ENCODE measurements at regions not wholly inside any gene's neighbourhood (a gene's known extent, or its start where the extent isn't known, plus 50 kb on each side); places are given as distances from the start of the nearest gene placed in this dataset.

DNA sequence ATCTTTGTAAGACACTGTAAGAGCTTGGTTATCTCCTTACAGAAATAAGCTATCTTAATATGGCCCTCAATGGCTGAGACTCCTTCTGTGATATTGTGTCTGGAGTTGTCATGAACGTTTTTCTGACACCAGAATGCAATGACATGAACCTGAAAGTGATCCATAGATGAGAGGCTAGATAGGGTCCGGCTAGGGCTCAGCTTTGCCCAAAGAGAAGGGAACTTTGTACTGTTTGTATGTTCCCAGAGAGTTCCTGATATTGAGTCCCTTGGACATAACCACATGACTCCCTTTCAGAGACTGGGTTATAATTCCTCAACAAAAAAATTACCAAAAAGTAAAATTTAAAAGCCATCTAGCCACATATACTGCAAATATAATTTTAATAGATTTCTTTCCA lies 575.8 kb upstream of the CLINT1 start:
- intact Hi-C loops (cut with micrococcal nuclease; ENCODE audit: unreplicated experiment): loop anchor here (2.0 to 5.0 kb wide), 2 partner anchors 32 to 78 kb away; no protein-coding TSS in a partner anchor
- H4K20me1 ChIP-seq (ENCODE audit: insufficient read depth, low read length): no peaks in the 10 kb centered on the region
- H3K4me3 ChIP-seq (ENCODE audit: low read depth, low read length, poor library complexity, severe bottlenecking): no peak overlapping the region
- H2AFZ ChIP-seq (ENCODE audit: low read length): peak overlapping the region; percentile 90
- H3K4me1 ChIP-seq (ENCODE audit: insufficient read depth, low read length, poor library complexity, severe bottlenecking): peaks cover 77% of the 10 kb centered on the region
- BruUV-seq (replicated peaks): no TSS peak
- DNase-seq (ENCODE audit: low spot score): no peak
- H3K9me2 ChIP-seq (ENCODE audit: insufficient read depth, low read length): no peaks in the 10 kb centered on the region
- H3K27ac ChIP-seq (ENCODE audit: low read depth, low read length, poor library complexity, severe bottlenecking): peak overlapping the region; percentile 62
- H3K79me2 ChIP-seq (ENCODE audit: insufficient read depth, low read depth, low read length): no peaks in the 10 kb centered on the region
- TF ChIP-seq EZH2phosphoT487 (IDR thresholded peaks at IDR 0.05; ENCODE audit: borderline replicate concordance, low read depth, low read length): no peak
- TF ChIP-seq, protein P1, sequence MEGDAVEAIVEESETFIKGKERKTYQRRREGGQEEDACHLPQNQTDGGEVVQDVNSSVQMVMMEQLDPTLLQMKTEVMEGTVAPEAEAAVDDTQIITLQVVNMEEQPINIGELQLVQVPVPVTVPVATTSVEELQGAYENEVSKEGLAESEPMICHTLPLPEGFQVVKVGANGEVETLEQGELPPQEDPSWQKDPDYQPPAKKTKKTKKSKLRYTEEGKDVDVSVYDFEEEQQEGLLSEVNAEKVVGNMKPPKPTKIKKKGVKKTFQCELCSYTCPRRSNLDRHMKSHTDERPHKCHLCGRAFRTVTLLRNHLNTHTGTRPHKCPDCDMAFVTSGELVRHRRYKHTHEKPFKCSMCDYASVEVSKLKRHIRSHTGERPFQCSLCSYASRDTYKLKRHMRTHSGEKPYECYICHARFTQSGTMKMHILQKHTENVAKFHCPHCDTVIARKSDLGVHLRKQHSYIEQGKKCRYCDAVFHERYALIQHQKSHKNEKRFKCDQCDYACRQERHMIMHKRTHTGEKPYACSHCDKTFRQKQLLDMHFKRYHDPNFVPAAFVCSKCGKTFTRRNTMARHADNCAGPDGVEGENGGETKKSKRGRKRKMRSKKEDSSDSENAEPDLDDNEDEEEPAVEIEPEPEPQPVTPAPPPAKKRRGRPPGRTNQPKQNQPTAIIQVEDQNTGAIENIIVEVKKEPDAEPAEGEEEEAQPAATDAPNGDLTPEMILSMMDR (conservative IDR thresholded peaks at IDR 0.05; ENCODE audit: low read length): no peak
- peaks cover 7% of the 10 kb centered on the region for H3K36me3 ChIP-seq (ENCODE audit: insufficient read depth, low read length)
- CTCF ChIA-PET (ENCODE audit: unreplicated experiment): interaction anchor here (0.7 kb wide), 1 partner anchor 57 kb away, joined by 3 read pairs; no protein-coding TSS in a partner anchor
- peaks cover 18% of the 10 kb centered on the region; the same call in 1 of the 2 replicates for H3K9me3 ChIP-seq (ENCODE audit: low read length)
- POLR2A ChIA-PET: interaction anchor here (0.6 to 1.9 kb wide), 17 partner anchors 11 to 589 kb away, joined by 3 to 11 read pairs (median 4); no protein-coding TSS in a partner anchor
- H3K4me2 ChIP-seq (ENCODE audit: low read length): peak overlapping the region; percentile 54

DNA sequence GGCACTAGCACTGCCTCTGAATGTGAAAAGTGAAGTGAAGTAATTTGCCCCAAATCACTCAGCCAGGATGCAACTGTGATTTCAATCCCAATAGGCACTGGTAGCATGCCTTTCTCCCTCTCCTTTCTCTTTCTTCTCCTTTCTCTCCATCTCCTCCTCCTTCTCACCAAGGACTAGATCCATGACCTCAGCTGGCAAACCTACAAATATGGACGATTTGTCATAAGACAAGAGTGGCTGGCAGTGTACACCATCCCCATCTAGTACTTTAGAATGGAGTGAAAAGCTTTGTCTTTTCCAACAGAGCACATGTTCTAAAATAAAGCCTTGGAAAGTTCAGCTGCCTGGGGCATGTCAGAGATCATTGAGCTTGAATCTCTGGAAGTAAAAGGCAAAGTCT lies 574.7 kb upstream of the CLINT1 start:
- no TSS peak for BruUV-seq (replicated peaks)
- Histone ChIP-seq H3K4me1 (ENCODE audit: insufficient read depth, low read length, poor library complexity, severe bottlenecking) (peaks cover 82% of the 10 kb centered on the region), H3K36me3 (ENCODE audit: insufficient read depth, low read length) (peaks cover 11% of the 10 kb centered on the region), H4K20me1 (ENCODE audit: insufficient read depth, low read length) (no peaks in the 10 kb centered on the region), H3K4me2 (ENCODE audit: low read length) (no peak overlapping the region), H3K4me3 (ENCODE audit: low read depth, low read length, poor library complexity, severe bottlenecking) (no peak overlapping the region), H3K9me3 (ENCODE audit: low read length) (peaks cover 24% of the 10 kb centered on the region; the same call in 1 of the 2 replicates), H3K79me2 (ENCODE audit: insufficient read depth, low read depth, low read length) (no peaks in the 10 kb centered on the region), H3K9me2 (ENCODE audit: insufficient read depth, low read length) (no peaks in the 10 kb centered on the region), H2AFZ (ENCODE audit: low read length) (no peak overlapping the region), H3K27ac (ENCODE audit: low read depth, low read length, poor library complexity, severe bottlenecking) (no peak overlapping the region)
- intact Hi-C loops (cut with micrococcal nuclease; ENCODE audit: unreplicated experiment): loop anchor here (2.0 to 5.0 kb wide), 2 partner anchors 33 to 79 kb away; no protein-coding TSS in a partner anchor
- ChIA-PET POLR2A (interaction anchor here (0.5 to 1.9 kb wide), 7 partner anchors 12 to 599 kb away, joined by 3 to 11 read pairs (median 4); no protein-coding TSS in a partner anchor), CTCF (ENCODE audit: unreplicated experiment) (no interaction called here)
- DNase-seq (ENCODE audit: low spot score): no peak
- TF ChIP-seq, protein P1 (conservative IDR thresholded peaks at IDR 0.05; ENCODE audit: low read length): no peak
- no peak for TF ChIP-seq EZH2phosphoT487 (IDR thresholded peaks at IDR 0.05; ENCODE audit: borderline replicate concordance, low read depth, low read length)

DNA sequence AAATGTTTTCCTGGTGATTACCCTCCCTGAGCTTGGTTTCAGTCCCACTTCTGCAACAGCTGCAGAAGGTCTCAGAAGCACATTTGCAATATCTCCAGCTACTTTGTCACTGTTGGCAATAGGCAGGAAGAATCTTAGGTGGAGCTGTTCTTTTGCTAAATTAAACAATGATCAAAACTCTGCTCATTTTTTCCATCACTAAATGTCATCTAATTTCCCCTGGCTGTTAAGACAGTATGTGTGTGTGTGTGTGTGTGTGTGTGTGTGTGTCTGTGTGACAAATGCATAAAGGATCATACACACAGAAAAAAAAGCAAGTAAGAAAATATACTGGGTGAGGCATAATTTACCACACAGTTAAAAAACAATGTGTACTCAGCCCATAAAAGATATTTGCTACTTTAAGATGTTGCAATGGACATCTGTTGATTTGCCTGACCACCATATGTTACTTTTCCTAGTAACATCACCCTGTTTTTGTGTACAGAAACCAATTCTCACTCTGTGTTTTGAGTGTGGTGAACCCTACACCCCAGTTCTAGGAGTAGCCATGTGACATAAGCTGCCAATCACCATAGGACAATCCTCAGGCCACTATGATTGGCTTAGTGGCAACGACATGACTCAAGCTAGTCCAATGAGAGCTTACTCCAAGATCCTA lies 572.6 kb upstream of the CLINT1 start:
- TF ChIP-seq, protein P1 (conservative IDR thresholded peaks at IDR 0.05; ENCODE audit: low read length): no peak; the same call in 1 of the 2 replicates
- TF ChIP-seq EZH2phosphoT487 (IDR thresholded peaks at IDR 0.05; ENCODE audit: borderline replicate concordance, low read depth, low read length): no peak
- Histone ChIP-seq H3K27ac (ENCODE audit: low read depth, low read length, poor library complexity, severe bottlenecking) (peak overlapping the region; percentile 79), H3K4me2 (ENCODE audit: low read length) (peak overlapping the region; percentile 53), H3K4me1 (ENCODE audit: insufficient read depth, low read length, poor library complexity, severe bottlenecking) (peaks cover 73% of the 10 kb centered on the region), H3K4me3 (ENCODE audit: low read depth, low read length, poor library complexity, severe bottlenecking) (peak overlapping the region; percentile 20), H4K20me1 (ENCODE audit: insufficient read depth, low read length) (no peaks in the 10 kb centered on the region), H2AFZ (ENCODE audit: low read length) (peak overlapping the region; percentile 49; the same call in 1 of the 2 replicates), H3K9me3 (ENCODE audit: low read length) (peaks cover 24% of the 10 kb centered on the region; the same call in 1 of the 2 replicates), H3K9me2 (ENCODE audit: insufficient read depth, low read length) (no peaks in the 10 kb centered on the region), H3K79me2 (ENCODE audit: insufficient read depth, low read depth, low read length) (no peaks in the 10 kb centered on the region), H3K36me3 (ENCODE audit: insufficient read depth, low read length) (peaks cover 11% of the 10 kb centered on the region)
- POLR2A ChIA-PET: interaction anchor here (0.6 to 3.1 kb wide), 13 partner anchors 9 to 622 kb away, joined by 3 to 15 read pairs (median 3); no protein-coding TSS in a partner anchor
- intact Hi-C loops (cut with micrococcal nuclease; ENCODE audit: unreplicated experiment): loop anchor here (1.0 to 5.0 kb wide), 2 partner anchors 33 to 81 kb away; no protein-coding TSS in a partner anchor
- DNase-seq (ENCODE audit: low spot score): peak; percentile 76
- no TSS peak for BruUV-seq (replicated peaks)
- CTCF ChIA-PET (ENCODE audit: unreplicated experiment): no interaction called here
